ENCODE measurements at regions not wholly inside any gene's neighbourhood (a gene's known extent, or its start where the extent isn't known, plus 50 kb on each side); places are given as distances from the start of the nearest gene placed in this dataset.

- TF ChIP-seq CTCF (IDR thresholded peaks at IDR 0.05) (no peak), POLR2A (IDR thresholded peaks at IDR 0.05) (no peak)
These were observed 140.6 kb upstream of the STC2 start for GRCh38 chr5:173468821-173469251.
